ENCODE measurements at regions not wholly inside any gene's neighbourhood (a gene's known extent, or its start where the extent isn't known, plus 50 kb on each side); places are given as distances from the start of the nearest gene placed in this dataset.
"Not testable (repeated sequence)": the region's sequence is repeated elsewhere in the genome, so short reads cannot be mapped to it uniquely, and the experiment has no call there.

- TF ChIP-seq CTCF (IDR thresholded peaks at IDR 0.05; ENCODE audit: control extremely low read depth, extremely low read depth, low read depth, missing control alignments), result no peak
- DNase-seq (ENCODE audit: extremely low spot score), result no peak
- ChIA-PET CTCF (no interaction called here), POLR2A (no interaction called here)
Observed at GRCh38 chr9:31912636-31913035, 471.8 kb upstream of the ACO1 start.

DNA sequence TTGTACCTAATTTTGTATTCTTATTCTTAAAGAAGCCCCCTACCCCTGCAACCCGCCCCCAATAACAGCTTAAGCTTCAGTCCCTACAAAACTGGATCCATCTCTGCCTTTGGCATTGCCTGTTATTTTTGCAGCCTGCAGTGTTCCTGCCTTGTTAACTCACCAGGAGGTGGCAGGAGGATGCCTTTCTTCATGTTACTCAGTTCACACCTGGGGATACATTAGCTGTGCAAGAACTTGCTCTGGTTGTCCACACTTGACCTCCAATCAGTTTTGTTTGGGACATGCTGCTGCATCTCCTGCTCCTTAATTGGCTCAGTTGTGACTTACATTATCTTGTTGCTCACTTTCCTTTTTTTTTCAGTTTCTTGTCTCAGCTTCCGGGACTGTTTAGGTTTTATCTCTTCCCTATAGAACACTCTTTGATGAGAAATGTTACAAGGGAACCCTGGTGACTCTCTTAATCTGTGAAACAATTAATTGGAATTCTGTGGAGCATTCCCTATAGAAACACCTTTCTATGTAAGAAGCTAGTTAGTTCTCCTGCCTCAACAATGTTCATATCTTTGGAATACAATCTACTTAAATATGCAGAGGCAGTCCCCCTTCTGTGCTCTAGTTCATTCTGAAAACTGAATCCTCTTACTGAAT, 467.7 kb upstream of the ACO1 start:
- no peak for DNase-seq (ENCODE audit: extremely low spot score)
- POLR2A ChIA-PET, result no interaction called here
- CTCF ChIA-PET, result interaction anchor here (1.3 to 1.6 kb wide), 3 partner anchors 9 to 56 kb away, joined by 4 to 5 read pairs (median 4); no protein-coding TSS in a partner anchor
- TF ChIP-seq CTCF (IDR thresholded peaks at IDR 0.05; ENCODE audit: control extremely low read depth, extremely low read depth, low read depth, missing control alignments), result peak; percentile 20

GRCh38 chr9:31937737-31938136, 446.7 kb upstream of the ACO1 start:
- CTCF ChIA-PET; POLR2A ChIA-PET; DNase-seq (ENCODE audit: extremely low spot score): not testable (repeated sequence)

- CTCF ChIA-PET, result no interaction called here
- no peak for DNase-seq (ENCODE audit: extremely low spot score)
- POLR2A ChIA-PET, result no interaction called here
- TF ChIP-seq CTCF (IDR thresholded peaks at IDR 0.05; ENCODE audit: control extremely low read depth, extremely low read depth, low read depth, missing control alignments), result no peak
Observed at GRCh38 chr9:31950756-31951155, 433.7 kb upstream of the ACO1 start.

DNA sequence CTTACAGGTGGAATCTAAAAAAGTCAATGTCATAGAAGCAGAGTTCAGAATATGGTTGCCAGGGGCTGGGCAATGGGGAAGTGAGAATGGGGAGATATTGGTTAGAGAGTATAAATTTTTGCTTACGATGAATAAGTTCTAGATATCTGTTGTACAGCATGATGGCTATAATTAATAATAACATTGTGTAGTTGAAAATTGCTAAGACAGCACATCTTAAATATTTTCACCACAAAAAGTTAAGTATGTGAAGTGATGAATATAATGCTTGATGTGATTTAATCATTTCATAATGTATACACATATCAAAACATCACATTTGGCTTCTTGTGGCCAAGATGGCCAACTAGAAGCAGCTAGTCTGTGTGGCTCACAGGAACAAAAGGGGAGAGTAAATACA, 425.9 kb upstream of the ACO1 start:
- TF ChIP-seq CTCF (IDR thresholded peaks at IDR 0.05; ENCODE audit: control extremely low read depth, extremely low read depth, low read depth, missing control alignments), result no peak
- ChIA-PET POLR2A (no interaction called here), CTCF (no interaction called here)
- DNase-seq (ENCODE audit: extremely low spot score), result no peak

- ChIA-PET CTCF (no interaction called here), POLR2A (no interaction called here)
- no peak for DNase-seq (ENCODE audit: extremely low spot score)
- TF ChIP-seq CTCF (IDR thresholded peaks at IDR 0.05; ENCODE audit: control extremely low read depth, extremely low read depth, low read depth, missing control alignments), result no peak
Observed at GRCh38 chr9:31969552-31969951, 414.9 kb upstream of the ACO1 start.

GRCh38 chr9:31983895-31984294, 400.5 kb upstream of the ACO1 start:
- TF ChIP-seq CTCF (IDR thresholded peaks at IDR 0.05; ENCODE audit: control extremely low read depth, extremely low read depth, low read depth, missing control alignments), result no peak
- POLR2A ChIA-PET, result no interaction called here

More at GRCh38 chr9:31983895-31984294, 400.5 kb upstream of the ACO1 start:
- CTCF ChIA-PET, result no interaction called here
- DNase-seq (ENCODE audit: extremely low spot score), result no peak

Data from GM10248 (cell line).